PFSK-1 (cell line): ENCODE measurements at regions not wholly inside any gene's neighbourhood (a gene's known extent, or its start where the extent isn't known, plus 50 kb on each side); places are given as distances from the start of the nearest gene placed in this dataset.

Experiments used
- FOXP2 ChIP-seq: optimal IDR thresholded peaks from 2 replicates; pipeline ENCODE3; 2011; ENCODE audit warnings: borderline replicate concordance, control low read depth, inconsistent platforms; ENCODE audit not compliant: insufficient read depth; ENCODE audit errors: extremely low read length, extremely low read depth
- POLR2AphosphoS5 ChIP-seq: IDR thresholded peaks from 2 replicates; pipeline ENCODE4 v1.6.1; 2012; ENCODE audit warnings: low read depth, mild to moderate bottlenecking, control low read depth, low read length, moderate library complexity
- SIN3A ChIP-seq: IDR thresholded peaks from 2 replicates; pipeline ENCODE4 v1.6.1; 2012; ENCODE audit warnings: mild to moderate bottlenecking, low read length, moderate library complexity, borderline replicate concordance; ENCODE audit not compliant: insufficient read depth
- TAF1 ChIP-seq: IDR thresholded peaks from 2 replicates; pipeline ENCODE4 v1.6.1; 2012; ENCODE audit warnings: low read length, control low read depth, borderline replicate concordance; ENCODE audit not compliant: insufficient read depth
- TF ChIP-seq, protein P1 (sequence below), 2 experiments: IDR thresholded peaks; 2 replicates each; pipeline versions ENCODE4 v1.6.1 to v1.8.0; 2011 to 2012; ENCODE audit warnings: low read depth in 2 of 2, low read length in 2 of 2, control low read depth in 1 of 2, inconsistent platforms in 1 of 2, mild to moderate bottlenecking in 1 of 2, moderate library complexity in 1 of 2; ENCODE audit not compliant: insufficient read depth in 1 of 2

DNA sequence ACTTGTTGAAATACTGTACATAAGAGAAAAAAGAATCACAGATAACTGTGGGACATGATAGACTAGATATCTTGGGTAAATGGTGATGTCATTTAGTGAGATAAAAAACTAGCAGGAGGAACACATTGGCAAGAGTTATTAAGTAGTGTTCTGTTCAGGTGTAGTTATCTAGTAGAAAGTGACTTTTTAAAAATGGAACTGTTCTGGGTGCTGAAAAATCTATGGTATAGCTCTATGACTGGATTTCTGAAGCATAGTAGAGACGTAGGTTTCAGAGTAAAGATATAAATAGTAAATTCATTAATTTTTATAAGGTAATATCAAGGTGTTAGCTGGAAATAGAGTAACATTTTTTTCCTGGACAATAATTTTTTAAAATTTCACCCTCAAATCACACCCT is 225.1 kb upstream of the UGT8 start:
- TF ChIP-seq, protein P1, sequence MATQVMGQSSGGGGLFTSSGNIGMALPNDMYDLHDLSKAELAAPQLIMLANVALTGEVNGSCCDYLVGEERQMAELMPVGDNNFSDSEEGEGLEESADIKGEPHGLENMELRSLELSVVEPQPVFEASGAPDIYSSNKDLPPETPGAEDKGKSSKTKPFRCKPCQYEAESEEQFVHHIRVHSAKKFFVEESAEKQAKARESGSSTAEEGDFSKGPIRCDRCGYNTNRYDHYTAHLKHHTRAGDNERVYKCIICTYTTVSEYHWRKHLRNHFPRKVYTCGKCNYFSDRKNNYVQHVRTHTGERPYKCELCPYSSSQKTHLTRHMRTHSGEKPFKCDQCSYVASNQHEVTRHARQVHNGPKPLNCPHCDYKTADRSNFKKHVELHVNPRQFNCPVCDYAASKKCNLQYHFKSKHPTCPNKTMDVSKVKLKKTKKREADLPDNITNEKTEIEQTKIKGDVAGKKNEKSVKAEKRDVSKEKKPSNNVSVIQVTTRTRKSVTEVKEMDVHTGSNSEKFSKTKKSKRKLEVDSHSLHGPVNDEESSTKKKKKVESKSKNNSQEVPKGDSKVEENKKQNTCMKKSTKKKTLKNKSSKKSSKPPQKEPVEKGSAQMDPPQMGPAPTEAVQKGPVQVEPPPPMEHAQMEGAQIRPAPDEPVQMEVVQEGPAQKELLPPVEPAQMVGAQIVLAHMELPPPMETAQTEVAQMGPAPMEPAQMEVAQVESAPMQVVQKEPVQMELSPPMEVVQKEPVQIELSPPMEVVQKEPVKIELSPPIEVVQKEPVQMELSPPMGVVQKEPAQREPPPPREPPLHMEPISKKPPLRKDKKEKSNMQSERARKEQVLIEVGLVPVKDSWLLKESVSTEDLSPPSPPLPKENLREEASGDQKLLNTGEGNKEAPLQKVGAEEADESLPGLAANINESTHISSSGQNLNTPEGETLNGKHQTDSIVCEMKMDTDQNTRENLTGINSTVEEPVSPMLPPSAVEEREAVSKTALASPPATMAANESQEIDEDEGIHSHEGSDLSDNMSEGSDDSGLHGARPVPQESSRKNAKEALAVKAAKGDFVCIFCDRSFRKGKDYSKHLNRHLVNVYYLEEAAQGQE (IDR thresholded peaks at IDR 0.05; ENCODE audit: insufficient read depth in 1 of 2, low read depth in 2 of 2, low read length in 2 of 2): peak in 1 of 2 experiments; percentile 42; a peak in 1 of 4 replicates
- TF ChIP-seq POLR2AphosphoS5 (no peak), TAF1 (no peak), SIN3A (no peak), FOXP2 (no peak)
